NB4 (cell line): ENCODE measurements at regions not wholly inside any gene's neighbourhood (a gene's known extent, or its start where the extent isn't known, plus 50 kb on each side); places are given as distances from the start of the nearest gene placed in this dataset.

Source experiments
- DNase-seq: peaks from one replicate; pipeline ENCODE4 v3.0.0; 2010; ENCODE audit warnings: low read depth
- H3K4me3 ChIP-seq: one replicate; pipeline ENCODE4 v1.5.1; 2011; ENCODE audit warnings: mild to moderate bottlenecking, low read depth, low read length, moderate library complexity
- MAX ChIP-seq: IDR thresholded peaks from 2 replicates; pipeline ENCODE4 v1.6.1; 2011; ENCODE audit warnings: low read depth, low read length
- MYC ChIP-seq: IDR thresholded peaks from 2 replicates; pipeline ENCODE4 v1.6.1; 2011; ENCODE audit warnings: low read depth, low read length
- POLR2A ChIP-seq: IDR thresholded peaks from 2 replicates; pipeline ENCODE4 v1.6.1; 2011; ENCODE audit warnings: mild to moderate bottlenecking; ENCODE audit not compliant: insufficient read length; ENCODE audit errors: extremely low read depth
- TF ChIP-seq, protein P1 (sequence below): IDR thresholded peaks from one replicate; pipeline ENCODE4 v1.5.1; 2012; ENCODE audit warnings: low read depth, low read length

DNA sequence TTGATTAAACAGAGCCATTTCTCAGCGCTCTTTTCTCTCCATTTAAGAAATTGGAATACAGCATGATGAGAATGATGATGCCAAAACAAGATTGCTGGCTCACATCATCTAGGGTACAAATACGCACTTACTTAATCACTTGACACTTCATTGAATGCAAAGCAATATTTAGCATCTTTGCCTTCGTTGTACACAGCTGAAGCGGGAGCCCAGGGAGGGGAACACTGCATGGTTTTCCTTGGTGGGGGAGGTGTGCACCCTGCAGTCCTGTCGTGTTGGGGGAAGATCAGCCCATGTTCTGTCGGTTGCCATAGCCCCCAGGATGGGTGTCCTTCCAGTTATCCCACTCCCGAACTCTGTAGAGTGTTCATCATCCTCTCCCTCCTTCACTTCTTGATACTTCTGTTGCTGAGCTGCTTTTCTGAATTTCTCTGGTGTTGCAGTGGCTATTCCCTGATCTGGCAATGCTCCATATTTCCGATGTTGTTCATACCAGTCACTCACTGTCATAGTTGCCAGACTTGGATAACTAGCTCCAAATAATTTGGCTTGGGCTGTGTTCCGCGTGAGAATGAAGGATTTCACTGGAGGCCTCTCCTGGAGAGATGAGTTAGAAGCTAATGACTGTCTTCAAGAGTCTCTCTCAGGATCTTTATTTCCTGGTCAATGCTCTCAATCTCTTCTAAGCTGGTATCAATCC is 50.1 kb upstream of the DYNC1LI1 start:
- TF ChIP-seq, protein P1, sequence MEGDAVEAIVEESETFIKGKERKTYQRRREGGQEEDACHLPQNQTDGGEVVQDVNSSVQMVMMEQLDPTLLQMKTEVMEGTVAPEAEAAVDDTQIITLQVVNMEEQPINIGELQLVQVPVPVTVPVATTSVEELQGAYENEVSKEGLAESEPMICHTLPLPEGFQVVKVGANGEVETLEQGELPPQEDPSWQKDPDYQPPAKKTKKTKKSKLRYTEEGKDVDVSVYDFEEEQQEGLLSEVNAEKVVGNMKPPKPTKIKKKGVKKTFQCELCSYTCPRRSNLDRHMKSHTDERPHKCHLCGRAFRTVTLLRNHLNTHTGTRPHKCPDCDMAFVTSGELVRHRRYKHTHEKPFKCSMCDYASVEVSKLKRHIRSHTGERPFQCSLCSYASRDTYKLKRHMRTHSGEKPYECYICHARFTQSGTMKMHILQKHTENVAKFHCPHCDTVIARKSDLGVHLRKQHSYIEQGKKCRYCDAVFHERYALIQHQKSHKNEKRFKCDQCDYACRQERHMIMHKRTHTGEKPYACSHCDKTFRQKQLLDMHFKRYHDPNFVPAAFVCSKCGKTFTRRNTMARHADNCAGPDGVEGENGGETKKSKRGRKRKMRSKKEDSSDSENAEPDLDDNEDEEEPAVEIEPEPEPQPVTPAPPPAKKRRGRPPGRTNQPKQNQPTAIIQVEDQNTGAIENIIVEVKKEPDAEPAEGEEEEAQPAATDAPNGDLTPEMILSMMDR, result no peak
- no peak for TF ChIP-seq MAX
- TF ChIP-seq POLR2A, result no peak
- no peak for TF ChIP-seq MYC
- DNase-seq, result no peak
- H3K4me3 ChIP-seq, result no peak overlapping the region
